Fibroblast of the aortic adventitia (primary cell): ENCODE measurements at regions not wholly inside any gene's neighbourhood (a gene's known extent, or its start where the extent isn't known, plus 50 kb on each side); places are given as distances from the start of the nearest gene placed in this dataset.

ENCODE experiments used
- DNase-seq: peaks from one replicate; pipeline ENCODE4 v3.0.0-alpha.2; 2010; ENCODE audit warnings: low read depth
- H3K4me3 ChIP-seq: 2 replicates; pipeline ENCODE4 v1.5.1; 2011; ENCODE audit warnings: low read depth, mild to moderate bottlenecking, control low read depth, low read length, moderate library complexity
- TF ChIP-seq, protein P1 (sequence below): IDR thresholded peaks from 2 replicates; pipeline ENCODE4 v1.5.1; 2011; ENCODE audit warnings: mild to moderate bottlenecking, low read length, control low read depth, inconsistent platforms; ENCODE audit not compliant: insufficient read depth

- DNase-seq = no peak
- H3K4me3 ChIP-seq = no peak overlapping the region
- TF ChIP-seq, protein P1, sequence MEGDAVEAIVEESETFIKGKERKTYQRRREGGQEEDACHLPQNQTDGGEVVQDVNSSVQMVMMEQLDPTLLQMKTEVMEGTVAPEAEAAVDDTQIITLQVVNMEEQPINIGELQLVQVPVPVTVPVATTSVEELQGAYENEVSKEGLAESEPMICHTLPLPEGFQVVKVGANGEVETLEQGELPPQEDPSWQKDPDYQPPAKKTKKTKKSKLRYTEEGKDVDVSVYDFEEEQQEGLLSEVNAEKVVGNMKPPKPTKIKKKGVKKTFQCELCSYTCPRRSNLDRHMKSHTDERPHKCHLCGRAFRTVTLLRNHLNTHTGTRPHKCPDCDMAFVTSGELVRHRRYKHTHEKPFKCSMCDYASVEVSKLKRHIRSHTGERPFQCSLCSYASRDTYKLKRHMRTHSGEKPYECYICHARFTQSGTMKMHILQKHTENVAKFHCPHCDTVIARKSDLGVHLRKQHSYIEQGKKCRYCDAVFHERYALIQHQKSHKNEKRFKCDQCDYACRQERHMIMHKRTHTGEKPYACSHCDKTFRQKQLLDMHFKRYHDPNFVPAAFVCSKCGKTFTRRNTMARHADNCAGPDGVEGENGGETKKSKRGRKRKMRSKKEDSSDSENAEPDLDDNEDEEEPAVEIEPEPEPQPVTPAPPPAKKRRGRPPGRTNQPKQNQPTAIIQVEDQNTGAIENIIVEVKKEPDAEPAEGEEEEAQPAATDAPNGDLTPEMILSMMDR = no peak
These were observed 644.8 kb downstream of the RFPL4B start for GRCh38 chr6:112991912-112992311.

DNA sequence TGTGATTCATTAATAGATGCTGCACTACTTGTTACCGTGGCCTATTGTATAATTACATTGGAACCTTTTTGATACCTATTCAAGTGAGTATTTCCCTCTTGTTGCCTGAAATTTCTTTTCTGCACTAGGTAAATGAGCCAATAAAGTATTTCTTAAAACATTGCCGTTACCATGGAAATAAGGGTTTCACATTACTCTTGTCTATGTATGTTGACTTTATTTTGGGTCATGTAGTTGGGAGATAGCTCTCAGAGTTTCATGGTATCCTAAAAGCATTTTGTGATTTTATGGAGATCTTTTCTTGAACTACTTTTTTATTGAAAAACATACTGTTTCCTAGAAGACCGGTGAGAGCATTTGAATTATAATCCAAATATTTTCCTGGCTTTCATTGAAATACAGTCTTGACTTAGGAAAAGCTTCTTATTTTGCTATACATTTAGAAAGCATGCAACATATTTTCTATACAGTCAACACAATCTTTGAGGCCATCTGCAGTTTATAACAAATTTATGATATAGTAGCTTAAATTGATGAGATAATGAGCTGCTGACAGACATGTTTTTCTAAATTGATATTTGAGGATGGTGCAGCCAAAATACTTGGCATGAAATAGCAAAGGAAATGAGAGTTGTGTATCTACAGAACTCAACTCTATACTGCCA is 650.4 kb downstream of the RFPL4B start:
- no peak for DNase-seq
- TF ChIP-seq, protein P1 = no peak
- no peak overlapping the region for H3K4me3 ChIP-seq

DNA sequence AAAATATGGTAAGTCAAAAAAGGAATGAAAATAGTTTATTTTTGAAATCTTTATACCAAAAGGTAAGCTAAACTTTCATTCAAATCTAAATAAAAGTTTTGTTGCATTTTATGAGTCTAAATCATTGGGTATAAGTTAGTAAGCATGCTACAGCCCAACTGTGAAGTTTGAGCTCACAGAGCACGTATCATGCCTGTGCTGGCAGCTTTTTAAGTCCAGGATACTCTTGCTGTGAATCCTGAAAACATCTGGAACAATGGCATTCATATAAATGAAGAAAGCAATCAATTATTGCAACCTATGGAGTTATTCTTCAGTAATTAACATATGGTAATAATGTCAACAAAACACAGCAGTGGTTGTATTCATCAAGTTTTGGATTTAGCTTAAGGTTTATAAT is 656.9 kb downstream of the RFPL4B start:
- H3K4me3 ChIP-seq = no peak overlapping the region
- TF ChIP-seq, protein P1 = no peak
- DNase-seq = no peak

- TF ChIP-seq, protein P1 = no peak
- no peak overlapping the region for H3K4me3 ChIP-seq
- peak; percentile 59 for DNase-seq
These were observed 657.5 kb downstream of the RFPL4B start for GRCh38 chr6:113004470-113005270.

DNA sequence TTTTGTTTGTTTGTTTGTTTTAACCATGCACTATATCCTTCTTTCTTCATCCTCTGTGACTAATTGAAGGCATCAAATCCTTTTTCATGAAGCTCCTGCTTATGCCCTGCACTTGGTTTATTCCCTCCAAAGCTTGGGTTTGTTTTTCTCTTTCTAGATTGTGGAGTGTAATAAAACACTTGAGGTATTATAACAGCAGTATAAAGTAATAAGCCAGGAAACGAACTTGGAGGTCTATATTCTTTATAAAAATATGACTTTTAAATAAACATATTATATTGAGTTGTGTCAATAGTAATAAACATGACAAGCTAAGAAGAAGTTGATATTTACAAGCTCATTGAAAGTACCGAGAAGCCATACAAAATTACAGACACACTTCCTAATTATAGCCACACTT is 659.4 kb downstream of the RFPL4B start:
- no peak overlapping the region for H3K4me3 ChIP-seq
- no peak for DNase-seq
- TF ChIP-seq, protein P1 = no peak

DNA sequence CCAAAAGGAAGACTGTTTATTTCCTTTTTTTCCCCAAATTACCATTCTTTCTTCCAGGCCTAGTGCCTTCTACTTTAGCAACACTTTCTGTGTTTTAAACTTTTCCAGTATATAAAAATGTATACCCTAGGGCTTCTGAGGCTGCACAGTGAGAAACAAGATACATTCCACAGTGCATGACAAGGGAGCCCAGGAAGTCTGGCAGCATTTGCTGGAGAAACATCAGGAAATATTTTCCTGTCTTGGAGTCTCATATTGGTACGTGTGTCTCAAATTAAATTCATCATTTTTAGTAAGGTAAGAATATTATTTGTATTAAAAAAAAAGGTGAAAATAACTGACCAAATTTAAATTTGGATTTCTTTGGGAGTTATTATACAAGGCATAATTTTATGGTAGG is 662.6 kb downstream of the RFPL4B start:
- peak; percentile 56 for DNase-seq
- H3K4me3 ChIP-seq = no peak overlapping the region
- TF ChIP-seq, protein P1 = no peak
